Esophagus muscularis mucosa (tissue), 4 donors: ENCODE measurements at regions not wholly inside any gene's neighbourhood (a gene's known extent, or its start where the extent isn't known, plus 50 kb on each side); places are given as distances from the start of the nearest gene placed in this dataset.

Experiments
- CTCF ChIP-seq, 3 experiments: fragments of 200-600 bp in 2 of 3; fragments of 450-650 bp in 1 of 3; sonication (generic) in 2 of 3; IDR thresholded peaks; one replicate each; pipeline ENCODE4 v1.5.1; 2017 to 2019; ENCODE audit warnings: antibody characterized with exemption in 3 of 3, mild to moderate bottlenecking in 2 of 3, moderate library complexity in 1 of 3
- EP300 ChIP-seq: sonication (generic); formaldehyde crosslinking; IDR thresholded peaks from one replicate; pipeline ENCODE4 v1.6.1; 2017; ENCODE audit warnings: antibody characterized with exemption
- POLR2A ChIP-seq: fragments of 450-650 bp; IDR thresholded peaks from one replicate; pipeline ENCODE4 v1.6.1; 2017; ENCODE audit warnings: antibody characterized with exemption, moderate library complexity, mild to moderate bottlenecking, low read depth
- POLR2AphosphoS5 ChIP-seq, 2 donors: sonication (generic); formaldehyde crosslinking; IDR thresholded peaks; one replicate each; pipeline ENCODE4 v1.6.1; 2017; ENCODE audit warnings: antibody characterized with exemption in 2 of 2

DNA sequence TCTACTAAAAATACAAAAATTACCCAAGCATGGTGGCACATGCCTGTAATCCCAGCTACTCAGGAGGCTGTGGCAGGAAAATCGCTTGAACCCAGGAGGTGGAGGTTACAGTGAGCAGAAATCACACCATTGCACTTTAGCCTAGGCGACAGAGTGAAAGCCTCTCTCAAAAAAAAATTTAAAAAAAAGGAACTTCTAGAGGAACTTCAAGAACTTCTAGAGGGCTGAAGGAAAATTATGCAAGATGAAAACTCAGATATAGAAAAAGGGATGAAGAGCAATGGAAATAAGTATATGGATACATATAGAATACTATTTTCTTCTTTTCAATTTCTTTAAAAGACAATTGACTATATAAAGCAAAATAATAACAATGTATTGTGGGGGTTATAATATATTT is 51.2 kb upstream of the PRR5 start:
- TF ChIP-seq CTCF (IDR thresholded peaks at IDR 0.05) = no peak
- TF ChIP-seq POLR2AphosphoS5 (IDR thresholded peaks at IDR 0.05) = no peak
- TF ChIP-seq POLR2A = no peak
- no peak for TF ChIP-seq EP300
